HG03575 (cell line): ENCODE measurements at regions not wholly inside any gene's neighbourhood (a gene's known extent, or its start where the extent isn't known, plus 50 kb on each side); places are given as distances from the start of the nearest gene placed in this dataset.

Source experiments
- ATAC-seq: cut with Tn5 transposase; IDR thresholded peaks from one replicate; pipeline ENCODE4 v1.9.1; 2021; ENCODE audit not compliant: unreplicated experiment, insufficient number of reproducible peaks, low FRiP score; ENCODE audit errors: extremely low read depth

DNA sequence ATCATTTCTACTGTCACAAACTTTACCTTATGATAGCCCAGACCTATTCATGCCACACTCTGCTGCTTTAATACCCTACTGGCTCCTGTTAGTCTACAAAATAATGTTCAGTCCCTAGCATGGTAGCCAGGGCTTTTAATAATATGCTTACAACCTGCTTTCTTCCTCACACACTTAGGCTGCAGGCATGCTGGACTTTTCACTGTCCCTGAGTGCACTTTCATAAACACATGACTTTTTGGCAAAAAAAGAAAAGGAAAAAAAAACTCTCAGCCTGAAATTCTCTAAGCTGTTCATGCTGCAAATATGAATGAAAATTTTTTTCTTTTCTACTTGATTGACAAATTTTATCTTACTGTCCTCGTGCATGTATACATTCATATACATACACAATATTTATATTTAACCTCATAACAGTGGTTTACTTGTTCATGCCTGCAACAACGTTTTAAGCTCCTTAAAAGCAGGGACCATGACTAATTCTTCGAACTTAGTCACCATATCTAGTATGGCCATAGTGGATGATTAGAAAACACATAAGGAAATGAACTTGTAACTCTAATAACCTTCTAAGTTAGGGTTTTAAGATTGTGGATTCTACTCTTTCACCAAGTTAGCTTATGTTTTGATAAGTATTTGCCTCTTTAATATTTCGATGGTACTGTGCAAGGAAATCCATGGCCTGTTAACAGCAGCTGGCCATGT is 229.5 kb downstream of the SPCS3 start:
- no peak for ATAC-seq

GRCh38 chr4:176558661-176559060 is 234.1 kb downstream of the VEGFC start:
- no peak for ATAC-seq

- no peak for ATAC-seq
These were observed 231.4 kb downstream of the VEGFC start for GRCh38 chr4:176561368-176561767.

DNA sequence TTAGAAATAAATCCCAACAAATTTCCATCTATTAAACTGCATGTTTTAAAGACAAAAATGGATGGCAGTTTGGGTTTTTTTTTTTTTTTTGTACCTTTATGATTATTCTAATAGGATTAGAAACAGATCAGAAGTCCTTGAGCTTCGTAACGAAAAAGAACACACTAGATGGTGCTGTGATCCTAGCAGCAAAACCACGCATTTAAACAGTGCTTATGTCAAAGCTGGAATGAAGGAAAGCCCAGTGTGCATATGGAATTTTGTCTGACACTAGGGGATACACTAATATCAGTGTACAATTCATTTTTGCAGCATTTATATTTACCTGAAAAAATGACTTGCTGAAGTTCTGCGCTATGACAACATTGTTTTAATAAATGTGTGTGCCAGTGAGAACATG is 229.1 kb downstream of the VEGFC start:
- ATAC-seq, result no peak

DNA sequence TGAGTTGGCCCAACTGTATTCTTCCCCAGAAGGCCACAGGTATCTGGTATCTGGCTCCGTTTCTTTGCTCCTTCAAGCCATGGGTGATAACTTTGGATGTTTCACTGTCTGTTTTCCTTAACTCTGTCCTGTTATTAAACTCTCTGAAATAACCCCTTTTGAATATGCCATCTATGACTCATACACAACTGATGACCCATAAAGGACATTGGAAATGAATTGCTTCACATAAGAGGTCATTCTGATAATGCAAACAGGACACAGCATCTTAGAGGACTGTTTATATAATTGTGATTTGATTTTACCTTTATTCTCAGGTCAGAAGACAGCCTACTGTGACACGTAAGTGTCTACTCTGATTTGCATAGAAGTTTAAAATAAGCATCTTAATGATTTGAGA is 227.7 kb downstream of the VEGFC start:
- no peak for ATAC-seq

- ATAC-seq, result no peak
These were observed 226.0 kb downstream of the VEGFC start for GRCh38 chr4:176566769-176567168.

GRCh38 chr4:176568238-176568637 is 224.5 kb downstream of the VEGFC start:
- ATAC-seq, result no peak

- no peak for ATAC-seq
These were observed 223.4 kb downstream of the VEGFC start for GRCh38 chr4:176569301-176569700.

DNA sequence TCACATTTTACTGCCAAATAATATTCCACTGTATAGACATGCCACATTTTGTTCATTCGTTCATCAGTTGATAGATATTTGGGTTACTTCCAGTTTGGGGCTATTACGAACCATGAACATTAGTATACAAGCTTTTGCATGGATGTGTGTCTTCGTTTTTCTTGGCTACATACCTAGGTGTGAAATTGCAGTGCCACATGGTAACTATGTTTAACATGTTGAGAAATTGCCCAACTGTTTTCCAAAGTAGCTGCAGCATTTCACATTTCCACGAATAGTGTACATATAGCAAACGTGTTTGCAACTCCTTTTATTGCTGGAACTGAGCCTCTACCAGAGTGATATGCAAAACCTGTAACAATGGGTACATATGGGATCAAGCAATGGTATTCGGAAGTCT is 221.5 kb downstream of the VEGFC start:
- ATAC-seq, result no peak

DNA sequence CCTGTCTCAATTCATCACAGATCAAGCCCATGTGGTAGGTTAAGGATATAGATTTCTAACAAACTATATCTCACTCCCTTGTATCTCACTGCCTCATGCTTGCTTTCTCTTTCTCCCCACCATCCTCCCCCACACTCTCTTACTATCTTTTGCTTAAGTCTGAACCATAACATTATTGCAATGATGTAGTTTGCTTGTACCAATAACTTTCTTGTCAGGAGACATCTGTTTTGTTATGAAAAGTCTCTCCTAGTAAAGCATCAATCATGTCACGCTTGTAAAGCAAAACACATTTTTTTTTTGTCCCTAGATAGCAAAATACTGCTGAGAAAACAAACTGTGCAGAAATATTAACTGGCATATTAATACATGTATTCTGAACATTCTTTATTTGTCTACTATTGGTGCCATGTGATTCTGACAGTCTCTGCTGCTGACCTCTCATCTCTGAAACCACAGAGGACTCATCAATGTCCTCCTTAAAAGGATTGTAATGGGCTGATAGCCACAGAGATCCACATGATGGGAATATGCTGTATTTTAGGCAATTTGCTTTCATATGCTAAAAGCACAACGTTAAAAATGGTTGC is 217.5 kb downstream of the VEGFC start:
- no peak for ATAC-seq

DNA sequence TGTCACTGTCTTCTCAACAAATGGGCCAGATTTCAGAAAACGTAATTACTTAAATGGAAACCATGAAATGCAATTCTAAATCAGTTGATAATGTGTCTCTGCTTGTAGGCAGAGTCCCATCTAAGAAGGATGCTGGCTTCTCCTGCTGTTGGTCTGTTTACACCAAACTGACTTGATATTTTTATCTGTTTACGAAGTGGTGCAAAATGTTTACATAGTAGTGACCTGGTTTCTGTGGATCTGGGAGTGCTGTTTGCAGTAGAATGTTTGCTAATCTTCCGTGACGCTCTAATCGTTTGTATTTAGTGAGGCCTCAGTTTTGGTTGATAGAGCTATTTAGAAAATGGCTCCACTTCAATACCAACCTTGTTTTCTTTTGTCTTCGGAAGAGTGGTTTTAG is 213.5 kb downstream of the VEGFC start:
- no peak for ATAC-seq

DNA sequence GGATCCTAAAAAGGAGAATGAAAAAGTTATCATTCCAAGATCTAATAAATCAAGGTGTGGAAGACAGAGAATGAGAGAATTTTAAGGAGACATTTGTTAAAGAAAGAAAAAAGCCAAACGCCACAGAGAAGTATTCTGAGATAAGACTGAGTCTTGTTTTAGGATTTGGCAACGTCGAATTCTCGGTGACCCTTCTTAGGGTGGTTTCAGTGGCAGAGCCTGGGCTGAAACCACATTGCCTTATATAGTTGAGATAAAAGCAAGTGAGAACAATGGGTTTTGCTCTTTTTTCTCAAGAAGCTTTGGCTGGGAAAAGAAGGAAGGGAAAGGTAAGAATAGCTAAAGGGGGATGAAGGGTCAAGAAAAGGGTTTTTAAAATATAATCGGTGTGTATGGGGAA is 209.4 kb downstream of the VEGFC start:
- no peak for ATAC-seq

DNA sequence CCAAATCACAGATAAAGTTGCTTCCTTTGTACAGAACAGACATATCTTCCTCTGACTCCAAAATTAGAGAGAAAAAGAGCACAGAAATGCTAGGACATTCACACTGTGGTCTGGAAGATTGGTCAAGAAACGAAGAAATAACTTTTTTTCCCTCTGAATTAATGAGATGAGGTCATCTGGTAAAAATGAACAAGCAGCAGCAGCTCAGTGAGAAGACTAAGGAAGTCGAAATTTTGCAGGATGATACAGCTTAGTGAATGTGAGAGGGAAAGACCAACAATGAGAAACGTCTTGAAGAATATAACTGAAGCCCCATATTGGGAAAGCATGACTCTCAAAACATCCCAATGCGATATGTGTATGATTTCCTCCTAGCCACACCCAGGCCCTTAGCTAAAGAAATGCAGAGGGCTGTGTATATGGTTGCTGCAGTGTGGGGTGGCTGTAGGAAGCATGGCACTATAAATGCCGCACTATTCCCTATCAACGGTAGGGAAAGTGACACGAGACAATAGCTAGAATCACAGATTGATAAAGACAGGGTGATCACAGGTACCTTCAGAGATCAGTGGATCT is 208.6 kb downstream of the VEGFC start:
- no peak for ATAC-seq

DNA sequence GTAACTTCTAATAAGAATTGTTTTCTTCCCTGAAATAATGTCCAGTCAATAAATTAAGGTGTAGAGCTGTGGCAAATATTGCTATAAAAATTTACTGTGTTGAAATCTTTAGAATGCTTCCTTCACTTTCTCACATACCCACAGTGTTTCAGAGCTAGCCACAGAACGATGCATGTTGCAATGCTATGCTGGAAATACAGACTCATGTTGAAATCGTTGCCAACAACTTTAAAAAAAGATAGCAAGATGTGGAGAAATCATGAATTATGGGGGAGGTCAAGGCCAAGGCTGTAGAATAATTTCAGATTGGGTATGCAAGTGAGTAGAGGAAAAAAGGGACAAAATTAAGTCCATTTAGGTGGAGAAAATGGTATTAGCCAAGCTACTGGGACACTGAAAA is 204.8 kb downstream of the VEGFC start:
- no peak for ATAC-seq

DNA sequence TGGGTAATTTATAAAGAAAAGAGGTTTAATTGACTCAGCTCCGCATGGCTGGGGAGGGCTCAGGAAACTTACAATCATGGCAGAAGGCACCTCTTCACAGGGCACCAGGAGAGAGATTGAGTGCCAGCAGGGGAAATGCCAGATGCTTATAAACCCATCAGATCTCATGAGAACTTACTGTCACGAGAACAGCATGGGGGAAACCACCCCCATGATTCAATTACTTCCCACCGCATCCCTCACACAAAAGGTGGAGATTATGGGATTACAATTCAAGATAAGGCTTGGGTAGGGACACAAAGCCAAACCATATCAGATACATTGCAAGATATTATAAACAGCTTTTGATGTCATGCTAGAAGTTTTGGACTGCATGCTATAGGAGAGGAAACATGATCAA is 204.3 kb downstream of the VEGFC start:
- no peak for ATAC-seq

DNA sequence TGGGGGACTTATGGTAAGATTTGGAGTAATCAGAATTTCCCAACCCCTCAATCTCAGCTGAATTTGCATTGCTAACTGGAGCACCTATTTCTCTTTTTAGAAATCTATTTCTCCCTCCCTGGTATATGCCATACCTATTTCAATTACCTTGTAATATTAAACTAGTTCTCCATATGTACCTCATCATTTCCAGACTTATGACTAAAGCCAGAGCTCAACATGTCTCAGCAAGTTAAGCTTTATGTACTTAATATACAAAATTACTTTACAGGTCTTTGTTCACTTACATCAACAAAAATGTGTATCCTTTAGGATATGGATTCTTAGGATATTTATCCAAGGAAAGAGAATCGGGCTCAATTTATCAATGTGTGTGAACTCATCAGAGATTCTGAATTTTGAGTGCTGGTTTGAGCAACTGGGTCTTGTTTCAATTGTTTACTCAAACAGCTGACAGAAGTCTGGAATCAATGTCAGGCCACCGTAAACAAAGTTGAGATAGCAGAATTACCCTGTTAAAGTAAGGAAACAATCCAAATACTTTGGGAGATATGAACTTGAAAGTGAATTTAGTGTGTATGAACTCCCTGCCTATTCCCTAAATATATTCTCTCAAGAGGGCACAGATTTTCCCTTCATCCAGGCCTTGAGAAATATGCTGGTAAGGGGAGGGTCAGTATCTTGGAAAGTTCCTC is 199.6 kb downstream of the VEGFC start:
- no peak for ATAC-seq

DNA sequence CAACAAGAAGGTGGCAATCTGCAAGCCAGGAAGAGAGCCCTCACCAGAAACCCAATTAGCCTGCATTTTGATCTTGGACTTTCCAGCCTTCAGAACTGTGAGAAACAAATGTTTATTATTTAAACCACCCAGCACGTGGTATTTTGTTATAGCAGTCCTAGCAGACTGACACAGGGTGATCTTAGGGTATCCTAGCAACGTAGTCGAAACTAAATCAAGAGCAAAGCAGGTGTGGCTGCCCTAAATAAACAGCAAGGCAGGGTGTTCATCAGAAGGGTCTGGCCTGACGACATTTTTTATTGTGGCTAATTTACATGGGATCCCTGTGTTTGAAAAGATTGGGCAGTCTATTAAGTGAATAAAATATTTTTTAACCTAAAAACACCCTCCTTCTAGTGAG is 198.8 kb downstream of the VEGFC start:
- no peak for ATAC-seq

DNA sequence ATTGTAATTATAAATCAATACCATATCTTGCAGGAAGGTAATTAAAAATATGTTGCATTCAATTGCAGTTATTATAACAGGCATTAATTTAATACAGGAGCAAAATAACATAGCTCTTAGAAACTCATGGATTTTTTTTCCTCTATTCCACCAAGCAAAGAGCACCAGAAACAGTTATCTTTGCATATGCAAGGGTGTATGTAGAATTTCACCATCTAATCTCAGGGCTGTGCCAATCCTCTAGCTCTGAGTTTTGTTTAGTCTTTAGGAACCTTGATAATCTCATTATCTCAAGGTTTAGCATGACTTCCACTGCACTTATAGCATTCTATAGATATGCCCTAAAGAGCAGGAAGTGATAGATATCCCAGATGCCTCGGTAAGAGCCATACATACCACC is 197.5 kb downstream of the VEGFC start:
- no peak for ATAC-seq

DNA sequence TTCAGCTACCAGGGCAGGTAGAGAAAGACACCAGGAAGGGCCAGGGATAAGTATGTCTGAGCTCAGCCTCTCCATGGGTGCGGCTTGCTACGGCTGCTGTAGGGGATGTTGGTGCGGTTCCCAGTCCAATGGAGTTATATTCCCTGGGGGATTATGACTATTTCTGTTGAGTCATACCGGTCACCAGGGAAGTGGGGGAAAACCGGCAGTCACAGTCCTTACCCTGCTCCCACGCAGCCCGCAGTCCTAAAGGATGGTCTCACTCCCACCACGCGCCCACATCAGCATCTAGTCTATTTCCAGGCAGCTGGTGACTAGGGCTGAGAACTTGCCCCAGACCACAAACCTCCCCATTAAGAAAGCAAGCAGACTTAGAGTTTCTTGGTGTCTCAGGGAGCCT is 191.6 kb downstream of the VEGFC start:
- ATAC-seq, result no peak

GRCh38 chr4:176607807-176608206 is 184.9 kb downstream of the VEGFC start:
- ATAC-seq, result no peak
